Skeletal muscle satellite cell (primary cell): ENCODE measurements at regions not wholly inside any gene's neighbourhood (a gene's known extent, or its start where the extent isn't known, plus 50 kb on each side); places are given as distances from the start of the nearest gene placed in this dataset.

Source experiments
- H3K27me3 ChIP-seq: 2 replicates; pipeline ENCODE4 v1.7.0; 2013; ENCODE audit warnings: low read length; ENCODE audit not compliant: control insufficient read depth, insufficient read depth
- H3K36me3 ChIP-seq: 2 replicates; pipeline ENCODE4 v1.7.0; 2013; ENCODE audit warnings: mild to moderate bottlenecking, control low read depth, low read length; ENCODE audit not compliant: insufficient read depth
- H3K4me1 ChIP-seq: 2 replicates; pipeline ENCODE4 v1.7.0; 2013; ENCODE audit warnings: low read length; ENCODE audit not compliant: control insufficient read depth, insufficient read depth
- H3K4me2 ChIP-seq: 2 replicates; pipeline ENCODE4 v1.7.0; 2013; ENCODE audit warnings: mild to moderate bottlenecking, low read length
- H3K4me3 ChIP-seq: 2 replicates; pipeline ENCODE4 v1.7.0; 2013; ENCODE audit warnings: low read length
- H3K9ac ChIP-seq: 2 replicates; pipeline ENCODE4 v1.7.0; 2013; ENCODE audit warnings: mild to moderate bottlenecking, low read depth, low read length, moderate library complexity
- H3K9me3 ChIP-seq: replicated peaks from 2 replicates; pipeline ENCODE4 v1.7.0; 2013; ENCODE audit warnings: mild to moderate bottlenecking, control low read depth, low read length

GRCh38 chr13:90360785-90361184, 986.7 kb upstream of the MIR17HG start:
- no peak overlapping the region for H3K4me2 ChIP-seq
- no peaks in the 10 kb centered on the region for H3K4me1 ChIP-seq
- no peaks in the 10 kb centered on the region for H3K9me3 ChIP-seq
- H3K27me3 ChIP-seq = no peaks in the 10 kb centered on the region
- no peaks in the 10 kb centered on the region for H3K36me3 ChIP-seq
- H3K9ac ChIP-seq = no peak overlapping the region
- no peak overlapping the region for H3K4me3 ChIP-seq

GRCh38 chr13:90362707-90363106, 984.8 kb upstream of the MIR17HG start:
- Histone ChIP-seq H3K4me1 (no peaks in the 10 kb centered on the region), H3K9me3 (no peaks in the 10 kb centered on the region), H3K4me2 (no peak overlapping the region), H3K4me3 (no peak overlapping the region), H3K27me3 (no peaks in the 10 kb centered on the region), H3K36me3 (no peaks in the 10 kb centered on the region), H3K9ac (no peak overlapping the region)

- no peak overlapping the region for H3K4me3 ChIP-seq
- H3K9ac ChIP-seq = no peak overlapping the region
- H3K4me1 ChIP-seq = no peaks in the 10 kb centered on the region
- H3K27me3 ChIP-seq = no peaks in the 10 kb centered on the region
- no peak overlapping the region for H3K4me2 ChIP-seq
- no peaks in the 10 kb centered on the region for H3K9me3 ChIP-seq
- no peaks in the 10 kb centered on the region for H3K36me3 ChIP-seq
Measured at GRCh38 chr13:90365130-90365529, 982.4 kb upstream of the MIR17HG start.

- H3K4me2 ChIP-seq = no peak overlapping the region
- no peaks in the 10 kb centered on the region for H3K9me3 ChIP-seq
Measured at GRCh38 chr13:90374168-90374567, 973.3 kb upstream of the MIR17HG start.

GRCh38 chr13:90375851-90376250, 971.6 kb upstream of the MIR17HG start:
- H3K4me3 ChIP-seq = no peak overlapping the region
- no peak overlapping the region for H3K4me2 ChIP-seq
- no peaks in the 10 kb centered on the region for H3K27me3 ChIP-seq
- H3K36me3 ChIP-seq = no peaks in the 10 kb centered on the region
- no peaks in the 10 kb centered on the region for H3K9me3 ChIP-seq
- no peaks in the 10 kb centered on the region for H3K4me1 ChIP-seq
- no peak overlapping the region for H3K9ac ChIP-seq

More at GRCh38 chr13:90374168-90374567, 973.3 kb upstream of the MIR17HG start:
- Histone ChIP-seq H3K36me3 (no peaks in the 10 kb centered on the region), H3K27me3 (no peaks in the 10 kb centered on the region), H3K9ac (no peak overlapping the region), H3K4me3 (no peak overlapping the region), H3K4me1 (no peaks in the 10 kb centered on the region)

- no peaks in the 10 kb centered on the region for H3K36me3 ChIP-seq
- H3K4me3 ChIP-seq = no peak overlapping the region
- H3K27me3 ChIP-seq = no peaks in the 10 kb centered on the region
- peaks cover 7% of the 10 kb centered on the region for H3K4me1 ChIP-seq
- H3K9ac ChIP-seq = no peak overlapping the region
- no peak overlapping the region for H3K4me2 ChIP-seq
- H3K9me3 ChIP-seq = no peaks in the 10 kb centered on the region
Measured at GRCh38 chr13:90382425-90382824, 965.1 kb upstream of the MIR17HG start.

GRCh38 chr13:90385781-90386489, 961.6 kb upstream of the MIR17HG start:
- H3K4me1 ChIP-seq = peaks cover 7% of the 10 kb centered on the region
- no peak overlapping the region for H3K4me3 ChIP-seq
- no peaks in the 10 kb centered on the region for H3K27me3 ChIP-seq
- H3K36me3 ChIP-seq = no peaks in the 10 kb centered on the region
- no peak overlapping the region for H3K4me2 ChIP-seq
- no peaks in the 10 kb centered on the region for H3K9me3 ChIP-seq
- no peak overlapping the region for H3K9ac ChIP-seq

- H3K9me3 ChIP-seq = no peaks in the 10 kb centered on the region
- H3K4me3 ChIP-seq = no peak overlapping the region
- H3K4me2 ChIP-seq = no peak overlapping the region
- H3K9ac ChIP-seq = no peak overlapping the region
- no peaks in the 10 kb centered on the region for H3K4me1 ChIP-seq
- no peaks in the 10 kb centered on the region for H3K27me3 ChIP-seq
- no peaks in the 10 kb centered on the region for H3K36me3 ChIP-seq
Measured at GRCh38 chr13:90388887-90389452, 958.5 kb upstream of the MIR17HG start.

- H3K9me3 ChIP-seq = no peaks in the 10 kb centered on the region
- no peaks in the 10 kb centered on the region for H3K4me1 ChIP-seq
- H3K4me3 ChIP-seq = no peak overlapping the region
- H3K27me3 ChIP-seq = no peaks in the 10 kb centered on the region
- no peaks in the 10 kb centered on the region for H3K36me3 ChIP-seq
- no peak overlapping the region for H3K4me2 ChIP-seq
- H3K9ac ChIP-seq = no peak overlapping the region
Measured at GRCh38 chr13:90389537-90389936, 958.0 kb upstream of the MIR17HG start.

- Histone ChIP-seq H3K4me2 (no peak overlapping the region), H3K4me3 (no peak overlapping the region), H3K36me3 (no peaks in the 10 kb centered on the region), H3K4me1 (no peaks in the 10 kb centered on the region), H3K9ac (no peak overlapping the region), H3K27me3 (no peaks in the 10 kb centered on the region), H3K9me3 (no peaks in the 10 kb centered on the region)
Measured at GRCh38 chr13:90393408-90393807, 954.1 kb upstream of the MIR17HG start.

- no peak overlapping the region for H3K4me2 ChIP-seq
- H3K9ac ChIP-seq = no peak overlapping the region
- no peaks in the 10 kb centered on the region for H3K4me1 ChIP-seq
- H3K36me3 ChIP-seq = no peaks in the 10 kb centered on the region
- no peak overlapping the region for H3K4me3 ChIP-seq
- H3K9me3 ChIP-seq = no peaks in the 10 kb centered on the region
- no peaks in the 10 kb centered on the region for H3K27me3 ChIP-seq
Measured at GRCh38 chr13:90395348-90395747, 952.1 kb upstream of the MIR17HG start.

GRCh38 chr13:90395846-90396245, 951.6 kb upstream of the MIR17HG start:
- Histone ChIP-seq H3K4me2 (no peak overlapping the region), H3K27me3 (no peaks in the 10 kb centered on the region), H3K4me3 (no peak overlapping the region), H3K4me1 (no peaks in the 10 kb centered on the region), H3K9ac (no peak overlapping the region), H3K36me3 (no peaks in the 10 kb centered on the region), H3K9me3 (no peaks in the 10 kb centered on the region)
